ENCODE measurements at regions not wholly inside any gene's neighbourhood (a gene's known extent, or its start where the extent isn't known, plus 50 kb on each side); places are given as distances from the start of the nearest gene placed in this dataset.

GRCh38 chr10:71145352-71145945 is 66.9 kb upstream of the UNC5B start:
- no peak overlapping the region for H4K8ac ChIP-seq (ENCODE audit: low read depth in 2 of 2, low read length in 2 of 2)
- WGBS, 2 experiments (ENCODE audit: extremely low coverage in 2 of 2, insufficient read length in 1 of 2) = 82% methylated on average over 2 of the region's 3 CpGs; no CpG with 5 or more reads in 1 of the 2 experiments
- H4K91ac ChIP-seq (ENCODE audit: insufficient read depth, low read depth, low read length) = no peak overlapping the region
- H3K9ac ChIP-seq (ENCODE audit: low read depth, low read length) = no peak overlapping the region
- H2BK120ac ChIP-seq (ENCODE audit: low read depth, low read length) = no peak overlapping the region
- ChIA-PET POLR2A (ENCODE audit: unreplicated experiment) (no interaction called here), CTCF (no interaction called here)
- H3K9me3 ChIP-seq (ENCODE audit: control insufficient read depth, insufficient read depth, low read length) = no peaks in the 10 kb centered on the region
- H3K56ac ChIP-seq (ENCODE audit: extremely low read depth, insufficient read depth, low read length) = no peak overlapping the region
- DNase-seq (no peak), ATAC-seq (ENCODE audit: low read depth) (no peak)
- no peak for TF ChIP-seq POLR2A (IDR thresholded peaks at IDR 0.05; ENCODE audit: low read depth, low read length)
- no peak for TF ChIP-seq FOS (IDR thresholded peaks at IDR 0.05; ENCODE audit: low read depth, low read length)
- TF ChIP-seq CEBPB (IDR thresholded peaks at IDR 0.05; ENCODE audit: low read depth, low read length) = no peak
- H3K23ac ChIP-seq (ENCODE audit: low read depth, low read length) = no peak overlapping the region
- H2BK15ac ChIP-seq (ENCODE audit: low read depth, low read length) = no peak overlapping the region
- no peak overlapping the region for H3K27ac ChIP-seq (ENCODE audit: insufficient read depth, low read length)
- H3K14ac ChIP-seq (replicated peaks; ENCODE audit: low read depth, low read length) = no peak overlapping the region
- no peak overlapping the region for H2AK5ac ChIP-seq (ENCODE audit: low read depth, low read length)
- no peaks in the 10 kb centered on the region for H3K79me1 ChIP-seq (ENCODE audit: low read depth in 1 of 2, low read length in 2 of 2)
- H2BK5ac ChIP-seq (ENCODE audit: low read depth, low read length, poor library complexity, severe bottlenecking) = no peak overlapping the region
- H3K36me3 ChIP-seq (ENCODE audit: control insufficient read depth, insufficient read depth, low read length) = no peaks in the 10 kb centered on the region
- no peaks in the 10 kb centered on the region for H4K20me1 ChIP-seq (ENCODE audit: insufficient read depth, low read length)
- H3K18ac ChIP-seq (ENCODE audit: low read depth, low read length) = no peak overlapping the region
- H3K9me1 ChIP-seq (ENCODE audit: insufficient read depth, low read length) = no peaks in the 10 kb centered on the region
- in situ Hi-C loops (cut with MboI; ENCODE audit: low sequenced_read_pairs) = no loop called here
- H3K4me3 ChIP-seq (ENCODE audit: insufficient read depth, low read depth, low read length) = no peak overlapping the region
- no peak overlapping the region for H4K5ac ChIP-seq (ENCODE audit: low read depth, low read length)
- no TSS peak for BruUV-seq (replicated peaks)
- no peak overlapping the region for H2BK20ac ChIP-seq (ENCODE audit: low read depth, low read length)
- no peaks in the 10 kb centered on the region for H3K4me1 ChIP-seq (ENCODE audit: control insufficient read depth, insufficient read depth, low read length)
- dilution Hi-C loops (cut with HindIII; ENCODE audit: low sequenced_read_pairs, unreplicated experiment) = no loop called here
- H3K27me3 ChIP-seq (ENCODE audit: control insufficient read depth, insufficient read depth, low read length) = peaks cover 34% of the 10 kb centered on the region
- no peak overlapping the region for H3K4ac ChIP-seq (ENCODE audit: low read depth, low read length)
- H3K4me2 ChIP-seq (ENCODE audit: low read depth, low read length) = no peak overlapping the region
- H2AK9ac ChIP-seq (replicated peaks; ENCODE audit: low read depth, low read length, poor library complexity) = no peak overlapping the region
- intact Hi-C loops (cut with micrococcal nuclease) = no loop called here
- H2AFZ ChIP-seq (replicated peaks; ENCODE audit: low read length, poor library complexity) = no peak overlapping the region

Data from IMR-90 (cell line).